HFFc6 (cell line): ENCODE measurements at regions not wholly inside any gene's neighbourhood (a gene's known extent, or its start where the extent isn't known, plus 50 kb on each side); places are given as distances from the start of the nearest gene placed in this dataset.

Source experiments
- DNase-seq: peaks from one replicate; pipeline ENCODE4 v3.0.0-alpha.2; 2018
- H3K27ac Mint-ChIP-seq: 2 replicates; pipeline ENCODE4 v1.8.0; 2020; ENCODE audit warnings: mild to moderate bottlenecking, mixed read lengths
- H3K27me3 Mint-ChIP-seq: 2 replicates; pipeline ENCODE4 v1.8.0; 2021; ENCODE audit warnings: mild to moderate bottlenecking, moderate library complexity, mixed read lengths; ENCODE audit not compliant: insufficient read depth
- H3K36me3 Mint-ChIP-seq: 2 replicates; pipeline ENCODE4 v1.8.0; 2021; ENCODE audit warnings: low read depth, mixed read lengths
- H3K4me1 Mint-ChIP-seq: 2 replicates; pipeline ENCODE4 v1.8.0; 2020; ENCODE audit warnings: low read depth, mixed read lengths
- H3K4me3 Mint-ChIP-seq: 2 replicates; pipeline ENCODE4 v1.8.0; 2020; ENCODE audit warnings: mild to moderate bottlenecking, moderate library complexity, mixed read lengths
- H3K9me3 Mint-ChIP-seq: 2 replicates; pipeline ENCODE4 v1.8.0; 2020; ENCODE audit warnings: mild to moderate bottlenecking, mixed read lengths
- TF ChIP-seq, protein P1 (sequence below): fragments of 200-600 bp; sonication (generic); IDR thresholded peaks from 2 replicates; pipeline ENCODE4 v1.5.0; 2021; ENCODE audit warnings: antibody characterized with exemption, mild to moderate bottlenecking

DNA sequence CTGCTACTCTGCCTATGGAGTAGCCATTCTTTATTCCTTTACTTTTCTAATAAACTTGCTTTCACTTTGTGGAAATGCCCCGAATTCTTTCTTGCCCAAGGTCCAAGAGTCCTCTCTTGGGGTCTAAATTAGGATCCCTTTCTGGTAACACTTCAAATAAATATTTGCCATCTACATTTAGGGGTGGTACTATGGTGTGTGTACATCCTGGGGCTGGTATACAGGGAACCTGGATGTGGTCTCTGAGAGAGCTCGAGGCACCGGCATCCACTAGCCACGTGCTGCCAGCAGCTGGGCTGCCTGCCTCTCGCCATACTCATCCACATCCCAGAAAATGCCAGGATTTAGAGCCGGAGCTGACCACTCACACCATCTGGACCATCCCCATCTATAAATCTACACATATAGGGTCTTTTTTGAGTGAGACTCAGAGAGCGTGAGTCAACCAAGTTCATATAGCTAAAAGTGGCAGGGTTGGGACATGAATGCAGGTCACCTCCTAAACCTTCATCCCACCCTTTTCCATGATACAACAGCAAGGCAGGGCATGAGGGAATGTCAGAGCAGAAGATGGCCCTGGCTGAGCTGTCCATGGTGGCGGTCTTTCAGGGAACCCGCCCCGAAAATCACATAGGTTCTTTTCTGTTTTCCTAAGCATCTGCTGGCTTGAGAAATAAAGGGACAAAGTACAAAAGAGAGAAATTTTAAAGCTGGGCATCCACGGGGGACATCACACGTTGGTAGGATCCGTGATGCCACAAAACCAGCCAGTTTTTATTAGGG, 76.6 kb upstream of the F3 start:
- Mint-ChIP-seq H3K36me3 (peaks cover 11% of the 10 kb centered on the region), H3K9me3 (peaks cover 11% of the 10 kb centered on the region), H3K4me3 (no peak overlapping the region), H3K27ac (peak overlapping the region; percentile 75), H3K4me1 (peaks cover 83% of the 10 kb centered on the region), H3K27me3 (0 out of 2 replicates have a peak, but pooled peaks cover 2% of the 10 kb centered on the region)
- DNase-seq: no peak
- TF ChIP-seq, protein P1, sequence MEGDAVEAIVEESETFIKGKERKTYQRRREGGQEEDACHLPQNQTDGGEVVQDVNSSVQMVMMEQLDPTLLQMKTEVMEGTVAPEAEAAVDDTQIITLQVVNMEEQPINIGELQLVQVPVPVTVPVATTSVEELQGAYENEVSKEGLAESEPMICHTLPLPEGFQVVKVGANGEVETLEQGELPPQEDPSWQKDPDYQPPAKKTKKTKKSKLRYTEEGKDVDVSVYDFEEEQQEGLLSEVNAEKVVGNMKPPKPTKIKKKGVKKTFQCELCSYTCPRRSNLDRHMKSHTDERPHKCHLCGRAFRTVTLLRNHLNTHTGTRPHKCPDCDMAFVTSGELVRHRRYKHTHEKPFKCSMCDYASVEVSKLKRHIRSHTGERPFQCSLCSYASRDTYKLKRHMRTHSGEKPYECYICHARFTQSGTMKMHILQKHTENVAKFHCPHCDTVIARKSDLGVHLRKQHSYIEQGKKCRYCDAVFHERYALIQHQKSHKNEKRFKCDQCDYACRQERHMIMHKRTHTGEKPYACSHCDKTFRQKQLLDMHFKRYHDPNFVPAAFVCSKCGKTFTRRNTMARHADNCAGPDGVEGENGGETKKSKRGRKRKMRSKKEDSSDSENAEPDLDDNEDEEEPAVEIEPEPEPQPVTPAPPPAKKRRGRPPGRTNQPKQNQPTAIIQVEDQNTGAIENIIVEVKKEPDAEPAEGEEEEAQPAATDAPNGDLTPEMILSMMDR: no peak

DNA sequence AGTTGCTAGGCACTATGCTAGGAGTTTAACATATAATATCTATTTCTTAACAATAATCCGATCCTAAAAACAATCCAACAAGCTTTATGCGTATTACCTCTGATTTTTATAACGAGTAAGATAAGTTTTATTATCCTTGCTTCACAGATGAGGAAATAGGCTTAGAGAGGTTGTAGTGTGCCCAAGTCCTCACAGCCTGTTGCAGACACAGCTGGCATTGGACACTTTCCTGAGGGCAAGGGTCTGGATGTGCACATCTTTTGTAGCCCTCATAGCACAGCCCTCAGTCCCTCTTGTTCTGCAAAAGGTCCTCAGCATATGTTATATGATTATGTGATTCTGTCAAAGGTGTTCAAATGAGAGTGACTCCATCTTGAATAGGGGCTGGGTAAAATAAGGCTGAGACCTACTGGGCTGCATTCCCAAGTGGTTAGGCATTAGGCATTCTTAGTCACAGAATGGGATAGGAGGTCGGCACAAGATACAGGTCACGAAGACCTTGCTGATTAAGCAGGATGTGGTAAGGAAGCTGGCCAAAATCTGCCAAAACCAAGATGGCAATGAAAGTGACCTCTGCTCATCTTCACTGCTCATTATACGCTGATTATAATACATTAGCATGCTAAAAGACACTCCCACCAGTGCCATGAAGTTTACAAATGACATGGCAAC, 75.7 kb upstream of the F3 start:
- Mint-ChIP-seq H3K4me1 (peaks cover 83% of the 10 kb centered on the region), H3K27ac (peak overlapping the region; percentile 75), H3K9me3 (peaks cover 11% of the 10 kb centered on the region), H3K27me3 (no peaks in the 10 kb centered on the region; the same call in 1 of the 2 replicates), H3K4me3 (no peak overlapping the region), H3K36me3 (peaks cover 17% of the 10 kb centered on the region)
- TF ChIP-seq, protein P1: no peak
- peak; percentile 87 for DNase-seq

DNA sequence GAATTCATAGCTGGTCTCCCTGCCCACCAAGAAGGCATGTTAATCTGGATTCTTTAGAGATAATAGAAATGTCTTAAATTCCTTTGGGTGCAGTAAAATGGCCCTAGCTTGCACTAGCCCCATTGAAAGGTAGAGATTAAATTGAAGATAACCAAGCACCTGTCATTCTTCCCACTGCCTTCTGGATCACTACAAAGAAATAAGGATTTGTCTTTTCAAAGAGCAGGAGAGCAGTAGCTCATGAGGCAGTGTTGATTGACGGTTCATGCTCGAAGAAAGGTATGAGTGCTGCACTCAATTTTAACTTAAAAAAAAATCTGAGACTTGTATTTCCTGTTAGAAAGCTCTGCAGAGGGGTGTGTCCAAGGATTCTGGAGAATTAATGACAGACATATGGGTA, 74.9 kb upstream of the F3 start:
- Mint-ChIP-seq H3K4me1 (peaks cover 78% of the 10 kb centered on the region), H3K36me3 (peaks cover 17% of the 10 kb centered on the region), H3K4me3 (no peak overlapping the region; the same call in 1 of the 2 replicates), H3K27me3 (no peaks in the 10 kb centered on the region; the same call in 1 of the 2 replicates), H3K27ac (peak overlapping the region; percentile 75; the same call in 1 of the 2 replicates), H3K9me3 (peaks cover 11% of the 10 kb centered on the region)
- TF ChIP-seq, protein P1: no peak
- DNase-seq: no peak

DNA sequence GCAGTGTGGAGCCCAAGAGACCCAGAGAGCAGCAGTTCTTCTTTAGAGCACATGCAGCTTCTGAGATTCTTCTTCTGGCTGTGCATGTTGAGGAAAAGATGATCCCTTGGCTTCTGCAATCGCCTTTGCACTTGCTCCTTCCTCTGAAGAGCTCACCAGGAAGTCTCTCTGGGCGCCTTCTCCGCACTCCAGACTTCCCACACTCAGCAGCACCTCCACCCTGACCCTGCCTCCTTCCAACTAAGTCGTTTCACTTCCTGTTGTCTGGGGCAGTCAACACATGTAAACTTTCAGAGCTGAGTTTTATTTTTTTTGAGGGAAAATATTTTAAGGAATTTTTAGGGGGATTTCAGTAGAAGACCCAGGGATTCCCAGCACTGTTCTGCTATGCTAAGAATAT, 73.4 kb upstream of the F3 start:
- H3K9me3 Mint-ChIP-seq: peaks cover 11% of the 10 kb centered on the region
- H3K4me3 Mint-ChIP-seq: no peak overlapping the region
- TF ChIP-seq, protein P1: no peak
- peaks cover 63% of the 10 kb centered on the region for H3K4me1 Mint-ChIP-seq
- peaks cover 17% of the 10 kb centered on the region for H3K36me3 Mint-ChIP-seq
- no peak for DNase-seq
- H3K27me3 Mint-ChIP-seq: no peaks in the 10 kb centered on the region; the same call in none of the 2 replicates
- H3K27ac Mint-ChIP-seq: no peak overlapping the region; the same call in 1 of the 2 replicates

DNA sequence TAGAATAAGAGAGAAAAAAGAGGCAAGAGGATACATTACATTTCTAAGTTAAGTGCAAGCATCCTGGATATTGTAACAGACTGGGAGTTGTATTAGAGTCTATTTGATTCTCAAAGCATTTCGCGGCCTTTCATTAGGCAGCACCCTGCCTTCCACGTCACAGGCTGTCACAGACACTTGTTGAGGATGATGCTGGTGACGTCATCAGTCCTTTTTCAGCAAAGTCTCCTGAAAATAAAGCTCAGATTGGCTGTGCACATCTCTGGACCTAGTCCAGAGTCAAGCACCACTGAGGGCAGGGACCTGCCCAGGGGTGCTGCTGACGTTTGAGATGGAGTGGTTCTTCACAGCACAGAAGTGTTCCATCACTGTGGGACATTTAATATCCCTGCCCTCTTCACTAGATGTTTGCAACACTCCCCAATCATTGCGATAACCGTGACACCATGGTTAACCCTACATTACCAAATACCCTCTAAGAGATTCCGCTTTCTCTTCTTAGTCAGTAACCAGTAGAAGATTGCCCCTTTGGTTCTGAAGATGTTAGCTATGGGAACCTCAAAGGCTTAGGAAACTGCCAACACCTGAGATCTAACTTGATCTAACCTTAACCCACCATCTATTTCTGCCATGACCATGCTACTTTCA, 72.7 kb upstream of the F3 start:
- no peak for DNase-seq
- TF ChIP-seq, protein P1: no peak
- Mint-ChIP-seq H3K27me3 (no peaks in the 10 kb centered on the region; the same call in none of the 2 replicates), H3K4me3 (no peak overlapping the region), H3K36me3 (peaks cover 17% of the 10 kb centered on the region), H3K9me3 (peaks cover 7% of the 10 kb centered on the region), H3K4me1 (peaks cover 62% of the 10 kb centered on the region), H3K27ac (no peak overlapping the region)
